T-helper 2 cell treated with Interferon-gamma antibody and Interleukin-4, amounts not matched to agents 100 ng/mL and 5 ng/mL, for 36 hours (primary cell): ENCODE measurements at regions not wholly inside any gene's neighbourhood (a gene's known extent, or its start where the extent isn't known, plus 50 kb on each side); places are given as distances from the start of the nearest gene placed in this dataset.

Experiments
- intact Hi-C: fragments of 100-400 bp; cut with micrococcal nuclease; formaldehyde crosslinking; loops from one replicate; pipeline ENCODE4 v1.15.1; 2023

DNA sequence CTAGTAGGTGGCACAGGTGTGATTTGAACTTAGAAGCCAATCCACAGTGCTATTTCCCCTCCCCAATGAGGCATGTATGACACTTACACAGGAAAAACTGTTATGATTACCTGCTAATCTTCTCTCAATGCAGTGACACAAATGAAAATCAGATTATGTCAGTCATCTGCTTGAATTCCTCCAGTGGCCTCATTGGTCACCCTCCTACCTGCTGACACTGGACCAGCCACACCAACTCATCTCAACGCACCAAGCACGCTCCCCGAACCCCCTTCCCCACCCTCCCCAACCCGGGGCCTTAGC lies 82.2 kb upstream of the SEC11C start:
- intact Hi-C loops: loop anchor here (1.0 kb wide), 2 partner anchors 276 to 289 kb away; no protein-coding TSS in a partner anchor

GRCh38 chr18:59057969-59058368 lies 81.7 kb upstream of the SEC11C start:
- intact Hi-C loops: loop anchor here (1.0 kb wide), 2 partner anchors 277 to 290 kb away; no protein-coding TSS in a partner anchor

DNA sequence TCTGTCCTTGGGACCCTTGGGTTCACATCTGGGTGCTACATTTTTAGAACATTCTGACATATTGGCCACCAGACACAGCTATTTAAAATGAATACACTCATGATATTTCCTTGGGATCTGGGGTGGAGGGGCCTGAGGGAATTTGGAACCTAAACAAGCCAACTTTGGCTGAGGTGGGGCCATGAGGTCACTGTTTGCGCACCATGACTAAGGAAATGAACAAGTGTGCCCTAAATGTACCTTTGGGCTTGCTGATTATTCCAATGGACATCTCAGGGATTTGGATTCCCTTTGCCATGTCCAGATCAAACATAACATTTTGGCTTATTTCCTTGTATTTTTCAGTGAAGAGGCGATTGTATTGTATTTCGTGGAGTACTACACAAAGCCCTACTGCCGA lies 80.5 kb upstream of the SEC11C start:
- intact Hi-C loops: no loop called here

DNA sequence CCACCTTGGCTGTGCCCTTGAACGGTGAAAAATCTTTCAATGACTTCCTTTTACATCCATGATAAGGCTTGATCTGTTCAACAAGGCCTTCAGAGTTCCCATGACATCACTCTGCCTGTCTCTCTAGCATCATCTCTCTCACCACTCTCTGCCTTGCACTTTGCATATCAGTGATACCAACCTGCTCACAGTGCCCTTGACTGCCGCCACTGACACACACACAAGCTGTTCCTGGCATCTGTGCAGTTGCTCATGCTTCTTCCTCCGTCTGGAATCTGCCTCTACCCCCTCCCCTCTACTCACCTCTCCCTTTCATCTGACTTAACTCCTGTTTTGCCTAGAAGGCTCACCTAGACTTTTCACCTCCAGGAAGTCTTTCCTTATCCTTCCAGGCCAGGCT lies 79.1 kb upstream of the SEC11C start:
- intact Hi-C loops: loop anchor here (10.0 kb wide), 1 partner anchor 526 kb away; no protein-coding TSS in a partner anchor

DNA sequence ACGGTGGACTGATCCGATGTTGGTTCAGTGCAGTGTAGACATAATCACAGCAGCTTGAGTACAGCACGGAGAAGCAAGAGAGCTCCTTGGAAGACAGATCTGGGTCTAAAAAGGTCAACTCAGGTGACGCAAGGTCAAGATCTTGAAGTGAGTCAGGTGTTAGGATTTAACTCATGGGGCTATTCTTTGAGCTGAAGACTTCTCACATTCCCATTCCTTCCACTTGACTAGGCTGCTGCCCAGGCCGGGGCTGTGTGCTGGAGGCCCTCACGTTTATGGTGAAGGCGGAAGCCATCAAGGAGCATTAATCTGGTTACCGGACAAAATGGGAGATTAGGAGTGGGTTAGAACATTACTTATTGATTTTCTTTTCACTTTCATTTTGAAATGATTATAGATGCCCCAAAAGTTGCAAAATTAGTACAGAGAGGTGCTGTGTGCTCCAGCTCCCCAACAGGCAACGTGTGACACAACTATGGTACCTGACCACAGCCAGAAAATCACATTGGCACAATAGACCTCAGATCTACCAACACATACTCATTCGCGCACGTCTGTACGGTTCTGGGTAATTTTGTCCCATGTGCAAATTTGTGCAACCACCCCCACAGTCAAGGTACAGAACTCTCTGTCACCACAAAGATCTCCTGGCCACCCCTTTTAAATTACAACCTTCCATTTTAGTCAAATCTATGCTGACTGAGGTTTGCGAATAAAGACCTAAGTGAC lies 77.6 kb upstream of the SEC11C start:
- intact Hi-C loops: loop anchor here (10.0 kb wide), 1 partner anchor 527 kb away; no protein-coding TSS in a partner anchor

DNA sequence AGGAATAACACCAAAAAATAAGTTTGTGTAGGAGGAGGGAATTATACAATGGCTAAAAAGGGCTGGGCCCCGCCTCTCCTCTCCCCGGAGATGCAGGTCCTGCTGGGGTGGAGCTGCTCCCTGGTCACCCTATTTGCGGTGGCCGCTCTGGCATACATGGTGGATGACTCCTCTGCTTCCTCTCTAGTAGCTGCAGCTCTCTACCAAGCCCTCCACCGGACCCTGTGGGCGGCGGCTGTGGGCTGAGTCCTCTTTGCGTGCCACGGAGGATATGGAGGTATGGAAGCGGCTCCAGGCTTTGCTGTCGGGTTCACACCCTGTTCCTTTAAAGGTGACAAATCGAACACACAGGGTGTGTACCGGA lies 77.1 kb upstream of the SEC11C start:
- intact Hi-C loops: loop anchor here (10.0 kb wide), 1 partner anchor 528 kb away; no protein-coding TSS in a partner anchor

GRCh38 chr18:59063300-59063906 lies 76.3 kb upstream of the SEC11C start:
- intact Hi-C loops: loop anchor here (10.0 kb wide), 1 partner anchor 529 kb away; no protein-coding TSS in a partner anchor

DNA sequence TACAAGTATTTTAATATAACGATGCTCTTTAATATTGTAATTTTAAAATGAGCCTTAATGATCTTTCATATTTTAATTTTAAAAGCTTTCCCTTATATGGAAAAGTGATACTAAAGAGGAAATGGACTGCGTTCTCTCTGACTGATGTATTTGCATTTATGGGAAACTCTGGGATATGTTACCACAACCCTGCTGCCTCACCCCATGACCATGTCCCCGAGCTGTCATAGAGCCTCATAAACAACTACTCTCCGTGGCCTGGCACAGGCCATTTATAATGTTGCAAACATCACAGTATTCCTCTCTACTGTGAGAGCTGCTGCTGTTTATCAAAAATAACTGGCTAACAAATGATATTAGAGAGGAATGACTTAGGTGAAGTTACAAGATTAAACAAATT lies 75.8 kb upstream of the SEC11C start:
- intact Hi-C loops: loop anchor here (10.0 kb wide), 1 partner anchor 529 kb away; no protein-coding TSS in a partner anchor

DNA sequence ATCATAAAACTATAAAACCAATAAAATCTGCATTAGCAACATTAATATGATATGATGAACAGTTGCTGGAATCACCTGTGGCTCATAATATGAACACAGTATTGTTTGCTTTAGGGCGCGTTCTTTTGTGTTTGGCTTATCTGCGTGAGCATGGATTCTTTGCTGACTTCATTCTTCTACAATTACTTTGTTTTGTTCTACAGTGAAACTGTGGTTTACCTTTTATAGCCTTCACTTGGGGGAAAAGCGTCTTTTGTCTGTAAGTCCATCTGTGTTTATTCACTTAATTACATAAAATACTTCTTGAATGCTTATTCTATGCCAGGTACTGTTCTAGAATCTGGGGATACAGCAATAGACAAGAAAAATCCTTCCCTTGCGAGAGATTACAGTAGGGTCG lies 74.0 kb upstream of the SEC11C start:
- intact Hi-C loops: loop anchor here (10.0 kb wide), 1 partner anchor 531 kb away; no protein-coding TSS in a partner anchor

- intact Hi-C loops: loop anchor here (10.0 kb wide), 1 partner anchor 533 kb away; no protein-coding TSS in a partner anchor
Observed at GRCh38 chr18:59067873-59068272, 71.8 kb upstream of the SEC11C start.

- intact Hi-C loops: loop anchor here (10.0 kb wide), 1 partner anchor 534 kb away; no protein-coding TSS in a partner anchor
Observed at GRCh38 chr18:59068276-59069071, 71.2 kb upstream of the SEC11C start.

DNA sequence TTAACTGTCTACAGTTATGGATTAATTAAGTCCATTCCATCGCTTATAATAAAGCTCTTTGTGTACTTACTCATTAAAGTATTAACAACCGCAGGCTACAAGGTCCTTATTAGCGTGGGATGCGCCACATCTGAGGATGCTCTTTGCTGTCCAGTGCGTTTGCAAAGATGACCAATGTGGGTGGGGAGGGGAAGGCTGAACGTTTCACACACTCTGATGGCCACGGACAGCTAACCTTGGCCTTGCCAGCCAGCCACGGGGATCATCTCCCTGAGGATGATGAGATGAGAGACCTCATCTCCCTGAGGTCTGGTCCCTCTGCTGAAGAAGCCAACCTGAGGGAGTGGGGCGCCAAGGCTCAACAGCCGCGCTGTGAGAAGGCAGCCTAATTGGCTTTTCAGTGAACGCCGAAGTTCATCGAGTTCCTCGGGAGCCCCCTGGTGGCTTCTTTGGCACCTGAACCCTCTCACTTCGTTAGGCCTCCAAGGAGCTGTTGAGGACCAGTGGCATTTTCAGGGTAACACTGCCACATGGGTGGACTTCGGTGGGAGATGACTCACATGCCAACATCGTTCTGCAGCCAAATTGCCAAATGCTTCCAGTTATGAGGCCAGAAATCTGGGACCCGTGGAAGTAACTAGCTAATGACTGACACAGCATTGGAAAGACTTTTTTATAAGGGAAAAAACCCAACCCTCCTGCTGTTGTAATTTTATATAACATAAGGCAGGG lies 69.3 kb upstream of the SEC11C start:
- intact Hi-C loops: loop anchor here (1.0 to 2.0 kb wide), 2 partner anchors 289 to 302 kb away; no protein-coding TSS in a partner anchor

DNA sequence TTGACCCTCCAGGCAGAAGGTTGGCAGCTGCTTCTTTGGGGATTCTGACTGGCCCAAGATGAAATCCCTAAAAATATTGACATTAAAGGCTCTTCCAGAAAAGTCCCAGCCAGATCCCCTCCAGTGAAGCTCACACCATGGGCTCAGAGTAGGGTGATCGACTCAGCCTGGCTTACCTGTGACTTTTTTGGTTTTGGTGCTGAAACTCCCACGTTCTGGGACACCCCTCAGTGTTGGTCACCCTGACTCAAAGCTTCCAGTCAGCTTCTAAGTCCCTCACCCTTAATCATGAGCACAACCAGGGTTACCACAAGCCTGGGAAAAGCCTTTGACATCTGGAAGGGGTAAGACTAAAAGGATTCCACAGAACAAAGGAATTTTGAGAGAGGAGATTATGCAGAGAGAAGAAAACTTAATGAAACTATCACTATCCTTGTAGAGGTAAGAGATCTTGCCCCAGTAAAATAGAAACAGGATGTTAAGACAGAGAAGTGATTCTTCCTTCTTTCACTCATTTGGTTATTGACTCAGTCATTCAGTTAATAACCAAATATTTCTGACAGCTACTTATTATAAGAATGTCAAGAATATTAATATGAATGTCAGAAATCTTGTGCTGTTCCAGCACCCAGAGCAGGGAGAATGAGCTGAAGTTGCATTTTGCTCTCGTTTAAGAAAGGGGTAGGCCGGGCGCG lies 66.8 kb upstream of the SEC11C start:
- intact Hi-C loops: no loop called here

DNA sequence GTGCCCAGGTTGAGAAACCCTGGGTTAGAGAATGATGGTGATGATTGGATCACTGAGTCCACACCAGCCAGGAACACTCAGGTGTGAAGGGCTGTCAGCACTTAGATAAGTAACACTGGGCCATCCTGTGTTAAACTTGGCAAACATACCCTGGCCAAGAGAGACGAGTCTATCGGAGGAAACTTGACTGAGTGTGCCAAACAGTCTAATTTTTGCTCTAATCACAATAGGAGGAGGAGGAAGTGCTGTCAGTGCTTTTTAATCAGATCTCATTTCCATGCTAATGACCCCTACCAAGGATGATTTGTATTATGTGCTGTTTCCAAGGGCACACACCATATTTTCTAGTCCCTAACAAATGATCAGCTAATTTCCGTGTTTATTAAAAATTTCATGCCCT lies 63.8 kb upstream of the SEC11C start:
- intact Hi-C loops: no loop called here

GRCh38 chr18:59079264-59079663 lies 60.4 kb upstream of the SEC11C start:
- intact Hi-C loops: no loop called here

- intact Hi-C loops: loop anchor here (5.0 kb wide), 1 partner anchor 322 kb away; no protein-coding TSS in a partner anchor
Observed at GRCh38 chr18:59079687-59080501, 59.8 kb upstream of the SEC11C start.

DNA sequence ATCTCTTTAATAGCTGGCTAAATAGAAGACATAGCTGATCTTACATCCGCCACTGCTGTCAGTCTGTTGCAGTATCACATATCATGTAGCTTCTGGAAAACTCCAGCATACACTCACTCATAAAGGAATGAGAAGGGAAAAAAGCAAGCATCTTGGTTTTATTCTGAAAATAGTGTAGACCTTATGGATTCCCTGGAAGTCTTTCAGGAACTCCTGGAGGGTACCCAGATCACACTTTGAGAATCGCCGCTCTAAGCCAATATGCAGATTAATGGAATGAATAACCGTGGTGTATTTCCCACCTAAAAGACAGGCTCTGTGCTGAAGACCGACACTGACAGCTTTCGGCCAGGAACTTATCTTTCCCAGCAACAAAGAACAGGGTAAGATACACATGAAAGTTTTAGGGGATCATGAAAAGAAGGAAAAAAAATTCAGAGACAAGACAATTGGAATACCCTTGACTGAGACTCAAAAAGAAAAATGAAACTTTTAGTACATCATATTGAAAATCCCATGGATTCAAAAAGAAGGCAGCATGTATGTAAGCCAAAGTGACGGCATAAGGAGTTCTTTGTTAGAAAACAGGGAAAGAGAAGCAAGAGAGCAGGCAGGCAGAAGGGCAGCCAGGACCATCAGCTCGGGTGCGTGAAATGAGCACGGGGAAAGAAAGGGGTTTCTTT lies 56.4 kb upstream of the SEC11C start:
- intact Hi-C loops: loop anchor here (5.0 kb wide), 1 partner anchor 319 kb away; no protein-coding TSS in a partner anchor

- intact Hi-C loops: loop anchor here (2.0 kb wide), 1 partner anchor 184 kb away; no protein-coding TSS in a partner anchor
Observed at GRCh38 chr18:59085126-59085794, 54.4 kb upstream of the SEC11C start.
